NB4 (cell line): ENCODE measurements at regions not wholly inside any gene's neighbourhood (a gene's known extent, or its start where the extent isn't known, plus 50 kb on each side); places are given as distances from the start of the nearest gene placed in this dataset.

Source experiments
- DNase-seq: peaks from one replicate; pipeline ENCODE4 v3.0.0; 2010; ENCODE audit warnings: low read depth
- H3K4me3 ChIP-seq: one replicate; pipeline ENCODE4 v1.5.1; 2011; ENCODE audit warnings: mild to moderate bottlenecking, low read depth, low read length, moderate library complexity
- MYC ChIP-seq: IDR thresholded peaks from 2 replicates; pipeline ENCODE4 v1.6.1; 2011; ENCODE audit warnings: low read depth, low read length
- POLR2A ChIP-seq: IDR thresholded peaks from 2 replicates; pipeline ENCODE4 v1.6.1; 2011; ENCODE audit warnings: mild to moderate bottlenecking; ENCODE audit not compliant: insufficient read length; ENCODE audit errors: extremely low read depth
- TF ChIP-seq, protein P1 (sequence below): IDR thresholded peaks from 2 replicates; pipeline ENCODE4 v1.6.1; 2011; ENCODE audit warnings: low read depth, low read length
- TF ChIP-seq, protein P2 (sequence below): IDR thresholded peaks from one replicate; pipeline ENCODE4 v1.5.1; 2012; ENCODE audit warnings: low read depth, low read length

DNA sequence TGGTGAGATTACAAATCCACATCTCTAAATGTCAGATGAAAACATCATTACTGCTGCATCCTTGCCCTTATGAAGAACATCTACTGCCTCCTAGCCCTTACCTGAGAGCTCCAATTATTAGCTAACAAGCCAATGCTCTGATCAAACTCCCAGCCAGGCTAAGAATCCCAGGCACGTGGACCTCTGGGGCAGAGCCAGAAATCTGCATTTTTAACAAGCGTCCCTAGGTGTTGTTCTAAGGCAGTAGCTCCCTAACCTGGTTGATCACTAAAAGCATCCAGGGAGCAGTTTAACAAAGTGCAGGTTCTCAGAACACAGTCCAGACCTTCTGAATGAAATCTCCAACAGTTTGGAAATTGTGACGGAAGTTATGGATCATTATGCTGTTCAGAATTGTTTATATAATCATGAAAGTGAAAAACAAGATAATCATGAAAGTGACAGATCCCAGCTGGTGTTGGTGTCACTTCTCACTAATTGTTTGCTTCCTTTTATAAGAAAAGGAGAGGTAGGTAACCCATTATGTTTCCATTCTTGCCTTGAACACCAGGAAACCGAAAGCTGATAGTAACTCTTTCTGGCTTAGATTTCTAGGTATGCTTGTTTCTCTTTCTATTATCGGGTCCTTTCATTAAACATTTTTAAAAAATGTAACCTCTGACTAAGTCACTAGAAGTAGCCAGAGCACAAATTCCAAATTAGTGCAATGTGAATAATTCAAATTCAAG, 216.5 kb upstream of the NR4A3 start:
- TF ChIP-seq, protein P1, sequence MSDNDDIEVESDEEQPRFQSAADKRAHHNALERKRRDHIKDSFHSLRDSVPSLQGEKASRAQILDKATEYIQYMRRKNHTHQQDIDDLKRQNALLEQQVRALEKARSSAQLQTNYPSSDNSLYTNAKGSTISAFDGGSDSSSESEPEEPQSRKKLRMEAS, result no peak
- TF ChIP-seq, protein P2, sequence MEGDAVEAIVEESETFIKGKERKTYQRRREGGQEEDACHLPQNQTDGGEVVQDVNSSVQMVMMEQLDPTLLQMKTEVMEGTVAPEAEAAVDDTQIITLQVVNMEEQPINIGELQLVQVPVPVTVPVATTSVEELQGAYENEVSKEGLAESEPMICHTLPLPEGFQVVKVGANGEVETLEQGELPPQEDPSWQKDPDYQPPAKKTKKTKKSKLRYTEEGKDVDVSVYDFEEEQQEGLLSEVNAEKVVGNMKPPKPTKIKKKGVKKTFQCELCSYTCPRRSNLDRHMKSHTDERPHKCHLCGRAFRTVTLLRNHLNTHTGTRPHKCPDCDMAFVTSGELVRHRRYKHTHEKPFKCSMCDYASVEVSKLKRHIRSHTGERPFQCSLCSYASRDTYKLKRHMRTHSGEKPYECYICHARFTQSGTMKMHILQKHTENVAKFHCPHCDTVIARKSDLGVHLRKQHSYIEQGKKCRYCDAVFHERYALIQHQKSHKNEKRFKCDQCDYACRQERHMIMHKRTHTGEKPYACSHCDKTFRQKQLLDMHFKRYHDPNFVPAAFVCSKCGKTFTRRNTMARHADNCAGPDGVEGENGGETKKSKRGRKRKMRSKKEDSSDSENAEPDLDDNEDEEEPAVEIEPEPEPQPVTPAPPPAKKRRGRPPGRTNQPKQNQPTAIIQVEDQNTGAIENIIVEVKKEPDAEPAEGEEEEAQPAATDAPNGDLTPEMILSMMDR, result no peak
- TF ChIP-seq POLR2A (no peak), MYC (no peak)
- no peak overlapping the region for H3K4me3 ChIP-seq
- DNase-seq, result no peak

DNA sequence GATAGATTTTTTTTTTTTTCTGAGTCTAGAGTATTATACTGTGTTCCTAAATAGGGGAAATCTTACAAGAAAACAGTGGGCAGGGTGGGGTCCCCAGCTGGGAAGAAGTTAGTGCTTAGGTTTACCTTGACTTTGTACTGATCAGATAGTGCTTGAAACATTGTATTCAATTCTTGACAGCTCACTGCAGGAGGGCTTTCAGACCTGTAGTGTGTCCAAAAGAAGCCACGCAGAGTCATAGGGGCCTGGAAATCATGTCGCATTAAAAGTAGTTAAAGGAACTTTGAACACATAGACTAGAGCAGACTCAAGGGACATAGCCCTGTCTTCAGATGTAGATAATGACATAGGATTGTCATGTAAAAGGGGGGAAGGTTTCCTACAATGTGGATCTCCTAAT, 215.4 kb upstream of the NR4A3 start:
- no peak overlapping the region for H3K4me3 ChIP-seq
- TF ChIP-seq POLR2A (no peak), MYC (no peak)
- TF ChIP-seq, protein P2, result no peak
- TF ChIP-seq, protein P1, result no peak
- no peak for DNase-seq

DNA sequence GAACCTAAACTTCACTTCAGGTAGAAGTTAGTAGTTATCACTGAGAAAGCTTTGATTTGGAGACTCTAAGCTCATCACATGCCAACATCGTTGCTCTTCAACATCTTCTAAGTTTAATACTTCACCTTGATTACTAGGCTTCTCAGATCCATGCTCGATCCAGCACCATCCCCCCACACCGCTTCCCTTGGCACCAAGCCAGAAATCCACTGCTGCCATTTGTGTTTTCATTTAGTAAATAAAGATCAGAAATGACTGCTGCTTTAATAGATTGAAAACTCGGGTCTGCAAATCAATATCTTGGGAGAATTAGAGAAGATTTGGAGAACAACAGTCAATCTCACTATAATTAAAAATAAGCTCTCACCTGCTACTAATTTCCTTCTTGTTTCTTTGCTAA, 214.7 kb upstream of the NR4A3 start:
- H3K4me3 ChIP-seq, result no peak overlapping the region
- no peak for DNase-seq
- TF ChIP-seq MYC (no peak), POLR2A (no peak)
- TF ChIP-seq, protein P1, result no peak
- TF ChIP-seq, protein P2, result no peak

DNA sequence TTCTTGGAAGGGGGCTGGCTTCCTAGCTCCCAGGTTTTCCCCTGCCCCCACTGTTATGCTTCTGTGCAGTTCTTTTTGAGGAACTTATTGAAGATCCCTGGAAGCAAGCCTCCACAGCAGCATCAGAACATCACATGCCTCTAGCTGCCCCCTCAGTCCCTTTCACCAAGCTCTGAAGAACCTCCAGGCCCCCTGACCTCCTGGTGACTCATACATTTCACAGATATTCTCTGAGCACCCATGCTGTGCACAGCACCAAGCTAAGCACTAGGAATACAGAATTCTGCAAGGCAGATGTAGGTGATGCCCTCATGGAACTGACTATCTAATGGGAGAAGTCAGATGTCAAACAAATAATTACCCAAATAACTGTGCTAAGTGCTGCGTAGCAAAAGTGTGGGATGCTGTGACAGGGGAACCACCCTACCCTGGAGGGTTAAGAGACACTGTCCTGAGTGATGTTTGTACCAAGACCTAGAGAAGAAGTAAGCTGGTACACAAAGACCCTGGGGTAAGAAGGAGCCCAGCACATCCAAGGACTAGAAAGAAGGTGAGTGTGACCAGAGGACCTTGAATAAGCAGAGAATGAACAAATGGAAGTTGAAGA, 213.7 kb upstream of the NR4A3 start:
- no peak for DNase-seq
- TF ChIP-seq, protein P2, result no peak
- TF ChIP-seq MYC, result no peak
- TF ChIP-seq, protein P1, result no peak
- no peak for TF ChIP-seq POLR2A
- H3K4me3 ChIP-seq, result no peak overlapping the region

DNA sequence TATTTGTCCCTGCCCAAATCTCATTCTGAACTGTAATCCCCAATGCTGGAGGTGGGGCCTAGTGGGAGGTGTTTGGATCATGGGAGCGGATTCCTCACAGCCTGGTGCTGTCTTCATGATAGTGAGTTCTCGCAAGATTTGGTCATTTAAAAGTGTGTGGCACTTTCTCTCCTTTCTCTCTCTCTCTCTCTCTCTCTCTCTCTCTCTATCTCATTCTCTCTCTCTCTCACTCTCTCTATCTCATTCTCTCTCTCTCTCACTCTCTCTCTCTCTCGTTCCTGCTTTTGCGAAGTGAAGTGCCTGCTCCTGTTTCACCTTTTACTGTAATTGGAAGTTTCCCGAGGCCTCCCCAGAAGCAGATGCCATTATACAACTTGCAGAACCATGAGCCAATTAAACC, 207.3 kb upstream of the NR4A3 start:
- no peak overlapping the region for H3K4me3 ChIP-seq
- DNase-seq, result no peak
- no peak for TF ChIP-seq POLR2A
- TF ChIP-seq, protein P1, result no peak
- TF ChIP-seq, protein P2, result no peak
- no peak for TF ChIP-seq MYC
